Occipital lobe (tissue), 1 donor: ENCODE measurements at regions not wholly inside any gene's neighbourhood (a gene's known extent, or its start where the extent isn't known, plus 50 kb on each side); places are given as distances from the start of the nearest gene placed in this dataset.

ENCODE experiments used
- DNase-seq: peaks from one replicate; lab custom pipeline; 2025; lab: John Stamatoyannopoulos, UW

GRCh38 chr13:81846771-81847170 lies 1505.8 kb upstream of the SPRY2 start:
- DNase-seq = no peak

GRCh38 chr13:81821259-81821658 lies 1480.3 kb upstream of the SPRY2 start:
- no peak for DNase-seq

- DNase-seq = no peak
These were observed 1459.5 kb upstream of the SPRY2 start for GRCh38 chr13:81800433-81800832.

- DNase-seq = no peak
These were observed 1454.8 kb upstream of the SPRY2 start for GRCh38 chr13:81795710-81796109.

- DNase-seq = no peak
These were observed 1450.7 kb upstream of the SPRY2 start for GRCh38 chr13:81791641-81792040.

- DNase-seq = no peak
These were observed 1440.5 kb upstream of the SPRY2 start for GRCh38 chr13:81781471-81781870.

- no peak for DNase-seq
These were observed 1439.0 kb upstream of the SPRY2 start for GRCh38 chr13:81779876-81780275.

- DNase-seq = no peak
These were observed 1437.4 kb upstream of the SPRY2 start for GRCh38 chr13:81778350-81778749.

GRCh38 chr13:81773263-81773662 lies 1432.3 kb upstream of the SPRY2 start:
- no peak for DNase-seq

- no peak for DNase-seq
These were observed 1431.0 kb upstream of the SPRY2 start for GRCh38 chr13:81771951-81772350.

GRCh38 chr13:81770868-81771505 lies 1430.1 kb upstream of the SPRY2 start:
- DNase-seq = no peak

- no peak for DNase-seq
These were observed 1421.5 kb upstream of the SPRY2 start for GRCh38 chr13:81762449-81762848.

GRCh38 chr13:81760316-81760715 lies 1419.4 kb upstream of the SPRY2 start:
- no peak for DNase-seq

- DNase-seq = no peak
These were observed 1416.5 kb upstream of the SPRY2 start for GRCh38 chr13:81757348-81757970.

GRCh38 chr13:81745391-81745790 lies 1404.5 kb upstream of the SPRY2 start:
- DNase-seq = no peak

GRCh38 chr13:81738364-81738763 lies 1397.4 kb upstream of the SPRY2 start:
- no peak for DNase-seq

- DNase-seq = no peak
These were observed 1385.3 kb upstream of the SPRY2 start for GRCh38 chr13:81726037-81726726.

GRCh38 chr13:81722456-81722855 lies 1381.5 kb upstream of the SPRY2 start:
- no peak for DNase-seq

GRCh38 chr13:81721400-81721799 lies 1380.5 kb upstream of the SPRY2 start:
- no peak for DNase-seq

- DNase-seq = no peak
These were observed 1373.6 kb upstream of the SPRY2 start for GRCh38 chr13:81714513-81714912.

GRCh38 chr13:81713201-81713600 lies 1372.3 kb upstream of the SPRY2 start:
- DNase-seq = no peak

- DNase-seq = no peak
These were observed 1356.9 kb upstream of the SPRY2 start for GRCh38 chr13:81697826-81698225.

- no peak for DNase-seq
These were observed 1346.0 kb upstream of the SPRY2 start for GRCh38 chr13:81686877-81687276.
